HG02623 (cell line): ENCODE measurements at regions not wholly inside any gene's neighbourhood (a gene's known extent, or its start where the extent isn't known, plus 50 kb on each side); places are given as distances from the start of the nearest gene placed in this dataset.
"Not testable (repeated sequence)": the region's sequence is repeated elsewhere in the genome, so short reads cannot be mapped to it uniquely, and the experiment has no call there.

Source experiments
- ATAC-seq: cut with Tn5 transposase; IDR thresholded peaks from one replicate; pipeline ENCODE4 v1.9.1; 2021; ENCODE audit warnings: moderate library complexity; ENCODE audit not compliant: unreplicated experiment

- ATAC-seq: no peak
These were observed 644.9 kb upstream of the DPPA4 start for GRCh38 chr3:109982201-109982600.

GRCh38 chr3:109984976-109985375 lies 647.6 kb upstream of the DPPA4 start:
- no peak for ATAC-seq

GRCh38 chr3:109985943-109986555 lies 648.7 kb upstream of the DPPA4 start:
- ATAC-seq: no peak

GRCh38 chr3:109994853-109995252 lies 657.5 kb upstream of the DPPA4 start:
- ATAC-seq: no peak

GRCh38 chr3:109995377-109995776 lies 658.0 kb upstream of the DPPA4 start:
- ATAC-seq: no peak

- ATAC-seq: not testable (repeated sequence)
These were observed 664.6 kb upstream of the DPPA4 start for GRCh38 chr3:110001905-110002304.

GRCh38 chr3:110006913-110007312 lies 669.6 kb upstream of the DPPA4 start:
- ATAC-seq: no peak

GRCh38 chr3:110015231-110015963 lies 678.1 kb upstream of the DPPA4 start:
- no peak for ATAC-seq

- ATAC-seq: no peak
These were observed 679.0 kb upstream of the DPPA4 start for GRCh38 chr3:110016235-110016815.

GRCh38 chr3:110017304-110017703 lies 680.0 kb upstream of the DPPA4 start:
- ATAC-seq: no peak

GRCh38 chr3:110021659-110022058 lies 684.3 kb upstream of the DPPA4 start:
- ATAC-seq: no peak

GRCh38 chr3:110023022-110023421 lies 685.7 kb upstream of the DPPA4 start:
- not testable (repeated sequence) for ATAC-seq

- no peak for ATAC-seq
These were observed 689.1 kb upstream of the DPPA4 start for GRCh38 chr3:110026421-110026820.

GRCh38 chr3:110027446-110028080 lies 690.2 kb upstream of the DPPA4 start:
- ATAC-seq: no peak

- ATAC-seq: no peak
These were observed 694.6 kb upstream of the DPPA4 start for GRCh38 chr3:110031975-110032374.

GRCh38 chr3:110059431-110059830 lies 722.1 kb upstream of the DPPA4 start:
- ATAC-seq: no peak

- no peak for ATAC-seq
These were observed 725.4 kb upstream of the DPPA4 start for GRCh38 chr3:110062716-110063115.

- ATAC-seq: no peak
These were observed 725.8 kb upstream of the DPPA4 start for GRCh38 chr3:110063178-110063577.

GRCh38 chr3:110066206-110066605 lies 728.9 kb upstream of the DPPA4 start:
- ATAC-seq: no peak

- ATAC-seq: no peak
These were observed 730.2 kb upstream of the DPPA4 start for GRCh38 chr3:110067527-110067926.

GRCh38 chr3:110069761-110070160 lies 732.4 kb upstream of the DPPA4 start:
- no peak for ATAC-seq
